Adrenal gland (tissue), 9 donors: ENCODE measurements at regions not wholly inside any gene's neighbourhood (a gene's known extent, or its start where the extent isn't known, plus 50 kb on each side); places are given as distances from the start of the nearest gene placed in this dataset.

Source experiments
- DNase-seq, 7 donors: peaks; one replicate each; pipeline ENCODE4 v3.0.0-alpha.2; 2019 to 2020
- H3K27ac ChIP-seq, 5 donors: fragments of 200-600 bp; sonication (generic) in 4 of 5; 1 replicate in 3 of 5; 2 replicates in 2 of 5; pipeline versions ENCODE4 v1.5.1 to v1.8.0; 2016 to 2020; ENCODE audit warnings: mild to moderate bottlenecking in 1 of 5
- H3K27me3 ChIP-seq: fragments of 200-600 bp; 2 replicates; pipeline ENCODE4 v1.8.0; 2021
- H3K36me3 ChIP-seq, 2 donors: fragments of 200-600 bp; replicated peaks in 1 of 2; 1 replicate in 1 of 2; 2 replicates in 1 of 2; pipeline versions ENCODE4 v1.5.1 to v1.8.0; 2018 to 2022
- H3K4me1 ChIP-seq, 2 donors: fragments of 200-600 bp; replicated peaks in 1 of 2; 1 replicate in 1 of 2; 2 replicates in 1 of 2; pipeline versions ENCODE4 v1.5.1 to v1.8.0; 2018 to 2021
- H3K4me3 ChIP-seq, 4 donors: fragments of 200-600 bp; sonication (generic) in 3 of 4; one replicate each; pipeline ENCODE4 v1.5.1; 2016 to 2018
- H3K9me3 ChIP-seq, 3 donors: fragments of 200-600 bp; sonication (generic) in 1 of 3; replicated peaks in 1 of 3; 1 replicate in 2 of 3; 2 replicates in 1 of 3; pipeline versions ENCODE4 v1.5.1 to v1.8.0; 2016 to 2021
- CTCF ChIP-seq, 6 experiments: fragments of 450-650 bp in 4 of 6; fragments of 200-600 bp in 2 of 6; sonication (generic) in 1 of 6; IDR thresholded peaks; 1 replicate in 5 of 6; 2 replicates in 1 of 6; pipeline versions ENCODE4 v1.5.1 to v1.8.0; 2016 to 2021; ENCODE audit warnings: antibody characterized with exemption in 6 of 6, mild to moderate bottlenecking in 2 of 6, moderate library complexity in 1 of 6
- POLR2A ChIP-seq, 2 donors: fragments of 450-650 bp; IDR thresholded peaks; one replicate each; pipeline ENCODE4 v1.6.1; 2017; ENCODE audit warnings: antibody characterized with exemption in 2 of 2, mild to moderate bottlenecking in 2 of 2, moderate library complexity in 1 of 2
- WGBS, 4 donors: extraction: QIAGEN DNeasy Blood & Tissue Kit in 2 of 4; methylation state at CpG; one replicate each; pipeline versions ENCODE4 v1.1.5 to v1.1.7; 2013 to 2017; 5-methylcytosine and 5-hydroxymethylcytosine counted together
- intact Hi-C, 2 donors: fragments of 100-400 bp; cut with DNase I; formaldehyde crosslinking; loops; one replicate each; pipeline versions ENCODE4 v1.14.1 to v1.15.0; 2022 to 2023
- donor health status: healthy with polysubstance abuse.
- donor health status: Bipolar disorder and iron deficiency.
- donor health status: DM: yes; HTN: yes; CAD: no.
- donor health status: DM: no; HTN: no; CAD: no.
- donor health status: DM: no; HTN: no; CAD: no.

DNA sequence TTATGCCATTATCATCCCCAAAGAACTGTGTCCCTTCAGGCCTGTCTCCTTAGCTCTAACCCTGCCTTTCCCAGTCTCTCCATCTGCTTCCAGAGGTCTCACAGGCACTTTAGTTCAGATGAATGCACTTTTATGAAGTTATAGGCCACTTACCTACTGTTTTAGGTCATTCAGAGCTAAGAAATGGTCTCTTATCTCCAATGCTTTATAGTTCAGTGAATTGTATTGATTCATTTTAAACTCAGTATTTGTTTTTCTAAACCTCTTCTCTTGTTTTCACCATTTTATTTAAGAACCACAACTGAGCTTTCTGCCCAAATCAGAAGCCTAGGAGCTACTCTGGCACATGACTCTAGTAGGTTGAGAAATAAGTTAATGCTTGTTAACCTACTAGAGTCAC, 197.5 kb upstream of the ATP2B1 start:
- no peak for DNase-seq
- Histone ChIP-seq H3K36me3 (no peaks in the 10 kb centered on the region), H3K4me3 (no peak overlapping the region), H3K9me3 (no peaks in the 10 kb centered on the region), H3K27me3 (no peaks in the 10 kb centered on the region), H3K4me1 (no peaks in the 10 kb centered on the region), H3K27ac (no peak overlapping the region)
- TF ChIP-seq CTCF (IDR thresholded peaks at IDR 0.05) = no peak
- no peak for TF ChIP-seq POLR2A (IDR thresholded peaks at IDR 0.05)
- intact Hi-C loops = no loop called here

GRCh38 chr12:89901906-89902642, 193.4 kb upstream of the ATP2B1 start:
- no peak for DNase-seq
- H3K4me3 ChIP-seq = no peak overlapping the region
- no peaks in the 10 kb centered on the region for H3K27me3 ChIP-seq
- H3K36me3 ChIP-seq = no peaks in the 10 kb centered on the region
- TF ChIP-seq CTCF (IDR thresholded peaks at IDR 0.05) (no peak), POLR2A (IDR thresholded peaks at IDR 0.05) (no peak)
- intact Hi-C loops = no loop called here
- H3K9me3 ChIP-seq = no peaks in the 10 kb centered on the region
- no peaks in the 10 kb centered on the region for H3K4me1 ChIP-seq
- H3K27ac ChIP-seq = no peak overlapping the region
- 0 to 4% (median 0%) methylated on average over 1 of the region's 1 CpG for WGBS, 4 donors

- Histone ChIP-seq H3K4me1 (no peaks in the 10 kb centered on the region), H3K4me3 (no peak overlapping the region), H3K27me3 (no peaks in the 10 kb centered on the region), H3K36me3 (no peaks in the 10 kb centered on the region), H3K27ac (no peak overlapping the region), H3K9me3 (no peaks in the 10 kb centered on the region)
- WGBS, 4 donors = 54 to 73% (median 66%) methylated on average over 2 of the region's 2 CpGs
- intact Hi-C loops = no loop called here
- TF ChIP-seq POLR2A (IDR thresholded peaks at IDR 0.05) = no peak
- no peak for TF ChIP-seq CTCF (IDR thresholded peaks at IDR 0.05)
- no peak for DNase-seq
Measured at GRCh38 chr12:89901319-89901718, 192.7 kb upstream of the ATP2B1 start.

- H3K4me3 ChIP-seq = no peak overlapping the region
- no peaks in the 10 kb centered on the region for H3K9me3 ChIP-seq
- H3K4me1 ChIP-seq = no peaks in the 10 kb centered on the region
- no peaks in the 10 kb centered on the region for H3K27me3 ChIP-seq
- WGBS, 4 donors = 83 to 90% (median 86%) methylated on average over 2 of the region's 2 CpGs
- H3K27ac ChIP-seq = no peak overlapping the region
- no peak for TF ChIP-seq POLR2A (IDR thresholded peaks at IDR 0.05)
- TF ChIP-seq CTCF (IDR thresholded peaks at IDR 0.05) = no peak
- H3K36me3 ChIP-seq = no peaks in the 10 kb centered on the region
- intact Hi-C loops = no loop called here
- DNase-seq = no peak
Measured at GRCh38 chr12:89899651-89900050, 191.0 kb upstream of the ATP2B1 start.
